T-helper 2 cell treated with Interferon-gamma antibody and Interleukin-4, amounts not matched to agents 5 μg/mL and 100 μg/mL, for 36 hours (primary cell): ENCODE measurements at regions not wholly inside any gene's neighbourhood (a gene's known extent, or its start where the extent isn't known, plus 50 kb on each side); places are given as distances from the start of the nearest gene placed in this dataset.

Experiments
- DNase-seq: peaks from one replicate; pipeline ENCODE4 v3.0.0; 2021; ENCODE audit warnings: low spot score
- H3K27ac Mint-ChIP-seq: one replicate; pipeline ENCODE4 v1.8.0; 2021; ENCODE audit warnings: mild to moderate bottlenecking, mixed read lengths
- H3K27me3 Mint-ChIP-seq: one replicate; pipeline ENCODE4 v1.8.0; 2021; ENCODE audit warnings: low read depth, mixed read lengths
- H3K36me3 Mint-ChIP-seq: one replicate; pipeline ENCODE4 v1.8.0; 2021; ENCODE audit warnings: low read depth, mixed read lengths
- H3K4me1 Mint-ChIP-seq: one replicate; pipeline ENCODE4 v1.8.0; 2021; ENCODE audit warnings: low read depth, mixed read lengths
- H3K4me3 Mint-ChIP-seq: one replicate; pipeline ENCODE4 v1.8.0; 2022; ENCODE audit warnings: mild to moderate bottlenecking, moderate library complexity, mixed read lengths
- H3K9me3 Mint-ChIP-seq: one replicate; pipeline ENCODE4 v1.8.0; 2021; ENCODE audit warnings: mixed read lengths

DNA sequence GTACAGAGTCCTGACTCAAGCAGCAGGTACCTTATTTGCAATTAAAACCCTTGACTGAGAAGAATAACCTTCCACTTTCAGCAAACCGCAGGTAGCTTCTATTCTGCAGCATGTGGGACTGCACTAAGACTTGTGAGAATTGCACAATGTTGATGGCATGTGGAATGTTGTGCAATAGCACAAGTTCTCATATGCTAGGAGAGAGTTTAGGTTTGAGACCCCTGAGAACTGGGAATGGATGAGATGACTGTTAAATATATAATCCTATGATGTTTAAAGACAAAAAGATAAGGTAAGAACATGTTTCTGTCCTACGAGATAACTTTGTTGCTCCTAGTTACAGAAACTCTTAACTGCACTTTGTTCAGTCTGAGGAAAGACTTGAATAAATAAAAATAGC, 194.6 kb downstream of the OTOR start:
- DNase-seq, result no peak
- no peak overlapping the region for H3K4me3 Mint-ChIP-seq
- no peaks in the 10 kb centered on the region for H3K36me3 Mint-ChIP-seq
- no peak overlapping the region for H3K27ac Mint-ChIP-seq
- H3K4me1 Mint-ChIP-seq, result no peaks in the 10 kb centered on the region
- H3K27me3 Mint-ChIP-seq, result no peaks in the 10 kb centered on the region
- H3K9me3 Mint-ChIP-seq, result no peaks in the 10 kb centered on the region

- H3K4me3 Mint-ChIP-seq, result no peak overlapping the region
- no peaks in the 10 kb centered on the region for H3K9me3 Mint-ChIP-seq
- no peaks in the 10 kb centered on the region for H3K27me3 Mint-ChIP-seq
- H3K27ac Mint-ChIP-seq, result no peak overlapping the region
- DNase-seq, result no peak
- no peaks in the 10 kb centered on the region for H3K36me3 Mint-ChIP-seq
- no peaks in the 10 kb centered on the region for H3K4me1 Mint-ChIP-seq
Observed at GRCh38 chr20:16944745-16945144, 196.6 kb downstream of the OTOR start.

- no peak overlapping the region for H3K4me3 Mint-ChIP-seq
- H3K9me3 Mint-ChIP-seq, result peaks cover 1% of the 10 kb centered on the region
- DNase-seq, result no peak
- H3K36me3 Mint-ChIP-seq, result no peaks in the 10 kb centered on the region
- H3K27ac Mint-ChIP-seq, result no peak overlapping the region
- H3K27me3 Mint-ChIP-seq, result no peaks in the 10 kb centered on the region
- H3K4me1 Mint-ChIP-seq, result no peaks in the 10 kb centered on the region
Observed at GRCh38 chr20:16945619-16946018, 197.5 kb downstream of the OTOR start.

GRCh38 chr20:16946097-16946496, 197.9 kb downstream of the OTOR start:
- H3K9me3 Mint-ChIP-seq, result peaks cover 3% of the 10 kb centered on the region

GRCh38 chr20:16947479-16947878, 199.3 kb downstream of the OTOR start:
- no peaks in the 10 kb centered on the region for H3K4me1 Mint-ChIP-seq
- no peaks in the 10 kb centered on the region for H3K36me3 Mint-ChIP-seq
- H3K27ac Mint-ChIP-seq, result no peak overlapping the region
- H3K27me3 Mint-ChIP-seq, result no peaks in the 10 kb centered on the region
- no peak for DNase-seq
- no peak overlapping the region for H3K4me3 Mint-ChIP-seq
- peaks cover 3% of the 10 kb centered on the region for H3K9me3 Mint-ChIP-seq

More at GRCh38 chr20:16946097-16946496, 197.9 kb downstream of the OTOR start:
- no peaks in the 10 kb centered on the region for H3K36me3 Mint-ChIP-seq
- no peak overlapping the region for H3K27ac Mint-ChIP-seq
- H3K27me3 Mint-ChIP-seq, result no peaks in the 10 kb centered on the region
- DNase-seq, result no peak
- no peaks in the 10 kb centered on the region for H3K4me1 Mint-ChIP-seq
- no peak overlapping the region for H3K4me3 Mint-ChIP-seq

DNA sequence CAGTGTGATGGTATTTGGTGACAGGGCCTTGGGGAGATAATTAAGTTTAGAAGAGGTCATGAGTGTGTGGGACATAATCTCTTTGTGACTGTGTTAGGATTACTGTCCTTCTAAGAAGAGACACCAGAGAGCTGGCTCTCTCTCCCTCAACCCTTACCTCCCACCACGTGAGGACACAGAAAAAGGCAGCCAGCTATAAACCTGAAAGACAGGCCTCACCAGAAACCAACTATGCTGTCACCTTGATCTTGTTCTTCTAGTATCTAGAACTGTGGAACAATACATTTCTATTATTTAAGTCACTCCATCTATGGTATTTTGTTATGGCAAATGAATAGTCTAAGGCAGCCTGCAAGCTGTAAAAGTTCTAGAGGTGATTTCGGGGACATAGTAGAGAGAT, 203.7 kb downstream of the OTOR start:
- no peaks in the 10 kb centered on the region for H3K36me3 Mint-ChIP-seq
- no peak overlapping the region for H3K27ac Mint-ChIP-seq
- no peak overlapping the region for H3K4me3 Mint-ChIP-seq
- H3K4me1 Mint-ChIP-seq, result no peaks in the 10 kb centered on the region
- peaks cover 3% of the 10 kb centered on the region for H3K9me3 Mint-ChIP-seq
- H3K27me3 Mint-ChIP-seq, result no peaks in the 10 kb centered on the region
- DNase-seq, result no peak

DNA sequence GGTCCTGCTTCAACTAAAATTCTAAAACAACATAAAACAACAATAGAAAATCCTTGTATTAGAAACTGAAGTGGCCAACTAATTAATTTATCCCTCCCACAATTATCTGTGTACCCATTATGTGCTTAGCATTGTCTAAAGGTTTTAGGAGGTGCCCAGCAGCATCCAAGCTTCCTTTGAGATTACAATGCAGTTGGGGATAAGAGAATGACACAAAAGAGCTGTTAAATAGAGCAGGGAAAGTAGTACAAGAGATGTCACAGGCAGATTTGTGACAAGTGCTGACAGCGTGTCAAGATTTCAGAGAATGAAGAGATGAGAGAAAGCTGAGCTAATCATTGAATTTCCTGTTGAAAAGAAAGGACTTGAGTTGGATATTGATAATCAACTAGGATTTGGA, 204.8 kb downstream of the OTOR start:
- Mint-ChIP-seq H3K4me1 (no peaks in the 10 kb centered on the region), H3K9me3 (peaks cover 3% of the 10 kb centered on the region), H3K4me3 (no peak overlapping the region), H3K36me3 (no peaks in the 10 kb centered on the region), H3K27ac (no peak overlapping the region), H3K27me3 (no peaks in the 10 kb centered on the region)
- no peak for DNase-seq

DNA sequence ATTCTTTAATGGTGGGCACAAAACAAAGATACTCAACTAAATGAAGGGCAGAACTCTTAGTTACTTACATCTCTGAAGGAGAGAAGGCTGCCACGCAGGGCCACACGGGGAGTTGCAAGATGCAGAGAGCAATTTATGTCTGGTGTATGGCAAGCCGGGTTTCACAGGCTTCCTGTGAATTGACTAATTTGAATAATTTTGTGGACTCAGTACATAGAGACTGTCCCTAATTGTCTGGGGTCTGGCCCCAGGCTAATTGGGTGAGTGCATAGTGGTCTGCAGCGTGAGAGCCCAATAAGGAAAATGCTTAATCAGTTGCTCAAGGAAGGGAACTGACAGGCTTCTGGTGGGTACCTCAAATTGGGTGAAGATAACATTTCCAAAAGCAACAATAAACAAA, 205.7 kb downstream of the OTOR start:
- H3K4me1 Mint-ChIP-seq, result no peaks in the 10 kb centered on the region
- no peak for DNase-seq
- peaks cover 3% of the 10 kb centered on the region for H3K9me3 Mint-ChIP-seq
- H3K27ac Mint-ChIP-seq, result no peak overlapping the region
- H3K4me3 Mint-ChIP-seq, result no peak overlapping the region
- H3K36me3 Mint-ChIP-seq, result no peaks in the 10 kb centered on the region
- no peaks in the 10 kb centered on the region for H3K27me3 Mint-ChIP-seq

DNA sequence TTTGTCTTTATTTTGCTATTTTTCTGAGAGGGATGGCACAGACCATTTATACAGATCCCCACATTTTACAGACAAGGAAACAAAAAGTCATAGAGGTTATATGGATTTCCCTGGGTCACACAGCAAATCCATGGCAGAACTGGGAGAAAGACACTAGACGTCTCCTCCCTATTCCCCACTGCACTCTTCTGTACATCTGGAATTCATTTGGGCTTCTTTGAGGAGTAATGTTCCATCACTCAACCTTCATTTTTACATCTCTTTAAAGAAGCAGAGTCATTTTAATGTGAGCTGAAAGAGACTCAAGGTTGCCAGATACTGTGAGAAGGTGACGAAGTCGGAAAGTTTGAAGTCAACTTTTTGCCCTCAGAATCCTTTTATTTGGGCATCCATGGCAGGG, 207.3 kb downstream of the OTOR start:
- Mint-ChIP-seq H3K36me3 (no peaks in the 10 kb centered on the region), H3K4me3 (no peak overlapping the region), H3K9me3 (peaks cover 3% of the 10 kb centered on the region), H3K4me1 (no peaks in the 10 kb centered on the region), H3K27me3 (no peaks in the 10 kb centered on the region), H3K27ac (no peak overlapping the region)
- no peak for DNase-seq

- no peak for DNase-seq
- Mint-ChIP-seq H3K4me1 (no peaks in the 10 kb centered on the region), H3K27ac (no peak overlapping the region), H3K4me3 (no peak overlapping the region), H3K9me3 (no peaks in the 10 kb centered on the region), H3K36me3 (no peaks in the 10 kb centered on the region), H3K27me3 (no peaks in the 10 kb centered on the region)
Observed at GRCh38 chr20:16955971-16956370, 207.8 kb downstream of the OTOR start.

GRCh38 chr20:16965401-16965800, 217.2 kb downstream of the OTOR start:
- no peak for DNase-seq
- Mint-ChIP-seq H3K9me3 (no peaks in the 10 kb centered on the region), H3K27ac (no peak overlapping the region), H3K4me1 (no peaks in the 10 kb centered on the region), H3K4me3 (no peak overlapping the region), H3K36me3 (no peaks in the 10 kb centered on the region), H3K27me3 (no peaks in the 10 kb centered on the region)

GRCh38 chr20:16966276-16966880, 218.2 kb downstream of the OTOR start:
- no peak for DNase-seq
- H3K4me3 Mint-ChIP-seq, result no peak overlapping the region
- no peaks in the 10 kb centered on the region for H3K4me1 Mint-ChIP-seq
- H3K36me3 Mint-ChIP-seq, result no peaks in the 10 kb centered on the region
- H3K27ac Mint-ChIP-seq, result no peak overlapping the region
- no peaks in the 10 kb centered on the region for H3K9me3 Mint-ChIP-seq
- no peaks in the 10 kb centered on the region for H3K27me3 Mint-ChIP-seq

DNA sequence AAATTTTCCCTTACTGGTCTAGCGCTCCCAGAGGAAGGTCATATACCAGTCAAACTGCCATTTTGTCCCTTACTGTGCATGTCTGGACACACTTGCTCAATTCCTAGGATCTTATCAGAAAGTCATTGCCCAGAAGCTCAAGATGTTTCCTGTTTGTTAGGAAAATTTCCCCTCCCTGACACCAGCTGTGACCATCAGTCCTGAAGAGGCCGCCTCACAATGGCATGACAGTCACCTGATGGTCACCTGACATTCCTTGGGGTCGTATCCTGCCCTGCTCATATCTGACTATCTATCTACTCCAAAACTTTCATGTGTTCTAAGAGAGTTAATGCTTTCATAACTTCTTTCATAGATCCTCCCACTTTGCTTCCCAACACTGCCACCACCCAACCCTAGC, 219.9 kb downstream of the OTOR start:
- Mint-ChIP-seq H3K27me3 (no peaks in the 10 kb centered on the region), H3K36me3 (no peaks in the 10 kb centered on the region), H3K4me3 (no peak overlapping the region), H3K4me1 (no peaks in the 10 kb centered on the region), H3K9me3 (no peaks in the 10 kb centered on the region), H3K27ac (no peak overlapping the region)
- DNase-seq, result no peak

GRCh38 chr20:16970776-16971175, 222.6 kb downstream of the OTOR start:
- H3K4me3 Mint-ChIP-seq, result no peak overlapping the region
- no peak overlapping the region for H3K27ac Mint-ChIP-seq
- no peaks in the 10 kb centered on the region for H3K27me3 Mint-ChIP-seq
- no peaks in the 10 kb centered on the region for H3K9me3 Mint-ChIP-seq
- H3K36me3 Mint-ChIP-seq, result no peaks in the 10 kb centered on the region
- no peaks in the 10 kb centered on the region for H3K4me1 Mint-ChIP-seq
- no peak for DNase-seq

- Mint-ChIP-seq H3K27ac (no peak overlapping the region), H3K36me3 (no peaks in the 10 kb centered on the region), H3K27me3 (no peaks in the 10 kb centered on the region), H3K9me3 (no peaks in the 10 kb centered on the region), H3K4me3 (no peak overlapping the region), H3K4me1 (no peaks in the 10 kb centered on the region)
- DNase-seq, result no peak
Observed at GRCh38 chr20:16974080-16974854, 226.1 kb downstream of the OTOR start.
